H9 (cell line): ENCODE measurements at regions not wholly inside any gene's neighbourhood (a gene's known extent, or its start where the extent isn't known, plus 50 kb on each side); places are given as distances from the start of the nearest gene placed in this dataset.

Experiments used
- DNase-seq: peaks from one replicate; pipeline ENCODE4 v3.0.0-alpha.2; 2017
- H2AFZ ChIP-seq: one replicate; pipeline ENCODE4 v1.6.1; 2013; ENCODE audit warnings: mild to moderate bottlenecking, low read length, control low read depth, moderate library complexity
- H2AK5ac ChIP-seq: 2 replicates; pipeline ENCODE4 v1.6.1; 2013; ENCODE audit warnings: low read length, control low read depth, mixed read lengths; ENCODE audit not compliant: insufficient read length
- H2BK120ac ChIP-seq: one replicate; pipeline ENCODE4 v1.6.1; 2013; ENCODE audit warnings: low read depth, mild to moderate bottlenecking, low read length, control low read depth, inconsistent platforms; ENCODE audit not compliant: poor library complexity, severe bottlenecking
- H2BK12ac ChIP-seq: 2 replicates; pipeline ENCODE4 v1.6.1; 2013; ENCODE audit warnings: low read length, control low read depth, mixed read lengths, low read depth; ENCODE audit not compliant: insufficient read length
- H2BK15ac ChIP-seq: 2 replicates; pipeline ENCODE4 v1.6.1; 2013; ENCODE audit warnings: low read depth, low read length, control low read depth
- H2BK20ac ChIP-seq: one replicate; pipeline ENCODE4 v1.6.1; 2013; ENCODE audit warnings: low read depth, mild to moderate bottlenecking, low read length, control low read depth, inconsistent platforms; ENCODE audit not compliant: poor library complexity, severe bottlenecking
- H2BK5ac ChIP-seq: 2 replicates; pipeline ENCODE4 v1.6.1; 2013; ENCODE audit warnings: low read length, control low read depth, mixed read lengths; ENCODE audit not compliant: insufficient read length
- H3K14ac ChIP-seq: 2 replicates; pipeline ENCODE4 v1.6.1; 2013; ENCODE audit warnings: low read length, control low read depth; ENCODE audit not compliant: insufficient read depth
- H3K18ac ChIP-seq: 2 replicates; pipeline ENCODE4 v1.6.1; 2013; ENCODE audit warnings: low read depth, mild to moderate bottlenecking, mixed read lengths, low read length, control low read depth; ENCODE audit not compliant: insufficient read length
- H3K23ac ChIP-seq: 2 replicates; pipeline ENCODE4 v1.6.1; 2013; ENCODE audit warnings: low read length, control low read depth, mixed read lengths, low read depth; ENCODE audit not compliant: insufficient read length
- H3K23me2 ChIP-seq: 2 replicates; pipeline ENCODE4 v1.6.1; 2013; ENCODE audit warnings: low read depth, mild to moderate bottlenecking, mixed read lengths, low read length, control low read depth; ENCODE audit not compliant: insufficient read length, poor library complexity, severe bottlenecking
- H3K27ac ChIP-seq: 2 replicates; pipeline ENCODE4 v1.5.1; 2013; ENCODE audit warnings: low read length, control low read depth, mixed read lengths, low read depth; ENCODE audit not compliant: insufficient read length
- H3K27me3 ChIP-seq: 2 replicates; pipeline ENCODE4 v1.6.1; 2013; ENCODE audit warnings: low read length, control low read depth, inconsistent platforms; ENCODE audit not compliant: insufficient read depth
- H3K4ac ChIP-seq: 2 replicates; pipeline ENCODE4 v1.6.1; 2013; ENCODE audit warnings: low read depth, mild to moderate bottlenecking, control low read depth, inconsistent platforms, low read length, moderate library complexity
- H3K4me1 ChIP-seq: 2 replicates; pipeline ENCODE4 v1.6.1; 2013; ENCODE audit warnings: low read length, control low read depth, inconsistent platforms; ENCODE audit not compliant: insufficient read depth
- H3K4me2 ChIP-seq: 2 replicates; pipeline ENCODE4 v1.6.1; 2013; ENCODE audit warnings: low read length, control low read depth, mixed read lengths; ENCODE audit not compliant: insufficient read length, insufficient read depth
- H3K56ac ChIP-seq: 2 replicates; pipeline ENCODE4 v1.6.1; 2013; ENCODE audit warnings: low read depth, mild to moderate bottlenecking, mixed read lengths, low read length, control low read depth; ENCODE audit not compliant: insufficient read length
- H3K79me1 ChIP-seq: 2 replicates; pipeline ENCODE4 v1.6.1; 2013; ENCODE audit warnings: low read depth, mild to moderate bottlenecking, moderate library complexity, low read length, control low read depth, inconsistent platforms; ENCODE audit not compliant: insufficient read depth, poor library complexity, severe bottlenecking
- H3K79me2 ChIP-seq: 2 replicates; pipeline ENCODE4 v1.6.1; 2013; ENCODE audit warnings: low read length, control low read depth, inconsistent platforms; ENCODE audit not compliant: insufficient read depth
- H3K9ac ChIP-seq: 2 replicates; pipeline ENCODE4 v1.6.1; 2013; ENCODE audit warnings: low read length, control low read depth, mixed read lengths; ENCODE audit not compliant: insufficient read length; ENCODE audit errors: extremely low read depth
- H3K9me3 ChIP-seq: one replicate; pipeline ENCODE4 v1.6.1; 2013; ENCODE audit warnings: low read depth, low read length, inconsistent platforms; ENCODE audit not compliant: control insufficient read depth
- H3T11ph ChIP-seq: one replicate; pipeline ENCODE4 v1.6.1; 2013; ENCODE audit warnings: mild to moderate bottlenecking, low read length, control low read depth, inconsistent platforms
- H4K20me1 ChIP-seq: one replicate; pipeline ENCODE4 v1.6.1; 2013; ENCODE audit not compliant: control insufficient read depth, insufficient read length, insufficient read depth
- H4K5ac ChIP-seq: 2 replicates; pipeline ENCODE4 v1.6.1; 2013; ENCODE audit warnings: low read depth, mild to moderate bottlenecking, mixed read lengths, low read length, control low read depth; ENCODE audit not compliant: insufficient read length
- H4K8ac ChIP-seq: replicated peaks from 2 replicates; pipeline ENCODE4 v1.6.1; 2013; ENCODE audit warnings: low read length, control low read depth, mixed read lengths, low read depth; ENCODE audit not compliant: insufficient read length
- H4K91ac ChIP-seq: 2 replicates; pipeline ENCODE4 v1.6.1; 2013; ENCODE audit warnings: low read depth, mild to moderate bottlenecking, moderate library complexity, mixed read lengths, low read length, control low read depth; ENCODE audit not compliant: insufficient read length
- H3K27ac Mint-ChIP-seq, 3 experiments: 2 replicates in 2 of 3; 3 replicates in 1 of 3; pipeline ENCODE4 v1.8.0; 2020 to 2021; ENCODE audit warnings: mixed read lengths in 3 of 3, mild to moderate bottlenecking in 1 of 3, moderate library complexity in 1 of 3
- H3K27me3 Mint-ChIP-seq: 2 replicates; pipeline ENCODE4 v1.8.0; 2021; ENCODE audit warnings: low read depth, mild to moderate bottlenecking, moderate library complexity, mixed read lengths
- H3K36me3 Mint-ChIP-seq, 3 experiments: 2 replicates in 2 of 3; 3 replicates in 1 of 3; pipeline ENCODE4 v1.8.0; 2020 to 2021; ENCODE audit warnings: low read depth in 3 of 3, mixed read lengths in 3 of 3; ENCODE audit not compliant: insufficient read depth in 1 of 3
- H3K4me1 Mint-ChIP-seq, 2 experiments: 2 replicates each; pipeline ENCODE4 v1.8.0; 2020; ENCODE audit warnings: mixed read lengths in 2 of 2
- H3K4me3 Mint-ChIP-seq, 2 experiments: 2 replicates in 1 of 2; 3 replicates in 1 of 2; pipeline ENCODE4 v1.8.0; 2020 to 2021; ENCODE audit warnings: mild to moderate bottlenecking in 2 of 2, mixed read lengths in 2 of 2, moderate library complexity in 1 of 2
- H3K9me3 Mint-ChIP-seq, 2 experiments: 2 replicates in 1 of 2; 3 replicates in 1 of 2; pipeline ENCODE4 v1.8.0; 2020; ENCODE audit warnings: mild to moderate bottlenecking in 2 of 2, mixed read lengths in 2 of 2, moderate library complexity in 1 of 2
- WGBS: extraction: QIAGEN DNeasy Blood & Tissue Kit; methylation state at CpG from one replicate; pipeline ENCODE4 v1.1.7; 2013; ENCODE audit warnings: missing lambda C conversion rate, low lambda C conversion rate, mixed read lengths; ENCODE audit not compliant: insufficient read length; ENCODE audit errors: extremely low coverage; 5-methylcytosine and 5-hydroxymethylcytosine counted together
- TF ChIP-seq, protein P1 (sequence below): fragments of 200-600 bp; sonication (generic); conservative IDR thresholded peaks from 3 replicates; pipeline ENCODE4 v1.8.0; 2021; ENCODE audit warnings: antibody characterized with exemption, mild to moderate bottlenecking

- no peak overlapping the region for H3K14ac ChIP-seq
- H4K8ac ChIP-seq, result no peak overlapping the region
- Mint-ChIP-seq H3K9me3 (peaks cover 6 to 14% of the 10 kb centered on the region in 2 experiments), H3K36me3 (peaks cover 0 to 7% (median 2%) of the 10 kb centered on the region in 3 experiments; a peak in 2 of 7 replicates), H3K27me3 (peaks cover 50% of the 10 kb centered on the region), H3K4me3 (peak overlapping the region; percentile 52 to 76), H3K27ac (no peak overlapping the region; a peak in 2 of 7 replicates), H3K4me1 (peaks cover 11 to 12% of the 10 kb centered on the region in 2 experiments; a peak in 3 of 4 replicates)
- H2BK15ac ChIP-seq, result no peak overlapping the region
- DNase-seq, result no peak
- no peak overlapping the region for H3K23ac ChIP-seq
- H3K4me1 ChIP-seq, result no peaks in the 10 kb centered on the region
- TF ChIP-seq, protein P1, sequence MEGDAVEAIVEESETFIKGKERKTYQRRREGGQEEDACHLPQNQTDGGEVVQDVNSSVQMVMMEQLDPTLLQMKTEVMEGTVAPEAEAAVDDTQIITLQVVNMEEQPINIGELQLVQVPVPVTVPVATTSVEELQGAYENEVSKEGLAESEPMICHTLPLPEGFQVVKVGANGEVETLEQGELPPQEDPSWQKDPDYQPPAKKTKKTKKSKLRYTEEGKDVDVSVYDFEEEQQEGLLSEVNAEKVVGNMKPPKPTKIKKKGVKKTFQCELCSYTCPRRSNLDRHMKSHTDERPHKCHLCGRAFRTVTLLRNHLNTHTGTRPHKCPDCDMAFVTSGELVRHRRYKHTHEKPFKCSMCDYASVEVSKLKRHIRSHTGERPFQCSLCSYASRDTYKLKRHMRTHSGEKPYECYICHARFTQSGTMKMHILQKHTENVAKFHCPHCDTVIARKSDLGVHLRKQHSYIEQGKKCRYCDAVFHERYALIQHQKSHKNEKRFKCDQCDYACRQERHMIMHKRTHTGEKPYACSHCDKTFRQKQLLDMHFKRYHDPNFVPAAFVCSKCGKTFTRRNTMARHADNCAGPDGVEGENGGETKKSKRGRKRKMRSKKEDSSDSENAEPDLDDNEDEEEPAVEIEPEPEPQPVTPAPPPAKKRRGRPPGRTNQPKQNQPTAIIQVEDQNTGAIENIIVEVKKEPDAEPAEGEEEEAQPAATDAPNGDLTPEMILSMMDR, result peak; percentile 35; the same call in 1 of the 3 replicates
- no peaks in the 10 kb centered on the region for H3K79me2 ChIP-seq
- WGBS, result no CpG with 5 or more reads among the region's 18 CpGs
- H3K9me3 ChIP-seq, result no peaks in the 10 kb centered on the region
- H4K91ac ChIP-seq, result no peak overlapping the region
- no peaks in the 10 kb centered on the region for H3K79me1 ChIP-seq
- peak overlapping the region; percentile 19 for H3K4me2 ChIP-seq
- no peaks in the 10 kb centered on the region for H4K20me1 ChIP-seq
- no peak overlapping the region for H4K5ac ChIP-seq
- H2BK120ac ChIP-seq, result no peak overlapping the region
- no peak overlapping the region for H2BK5ac ChIP-seq
- H3K27ac ChIP-seq, result no peak overlapping the region
- no peak overlapping the region for H2AFZ ChIP-seq
- no peak overlapping the region for H3T11ph ChIP-seq
- H3K18ac ChIP-seq, result no peak overlapping the region
- H2AK5ac ChIP-seq, result no peak overlapping the region
- H3K27me3 ChIP-seq, result no peaks in the 10 kb centered on the region
- H3K4ac ChIP-seq, result no peak overlapping the region
- H3K9ac ChIP-seq, result no peak overlapping the region
- H2BK20ac ChIP-seq, result no peak overlapping the region
- H3K56ac ChIP-seq, result no peak overlapping the region
- H3K23me2 ChIP-seq, result no peaks in the 10 kb centered on the region
- no peak overlapping the region for H2BK12ac ChIP-seq
Observed at GRCh38 chr1:181190364-181191035, 102.0 kb downstream of the IER5 start.
